H9 (cell line): ENCODE measurements at regions not wholly inside any gene's neighbourhood (a gene's known extent, or its start where the extent isn't known, plus 50 kb on each side); places are given as distances from the start of the nearest gene placed in this dataset.

Source experiments
- DNase-seq: peaks from one replicate; pipeline ENCODE4 v3.0.0-alpha.2; 2017
- H2AFZ ChIP-seq: one replicate; pipeline ENCODE4 v1.6.1; 2013; ENCODE audit warnings: mild to moderate bottlenecking, low read length, control low read depth, moderate library complexity
- H2AK5ac ChIP-seq: 2 replicates; pipeline ENCODE4 v1.6.1; 2013; ENCODE audit warnings: low read length, control low read depth, mixed read lengths; ENCODE audit not compliant: insufficient read length
- H2BK120ac ChIP-seq: one replicate; pipeline ENCODE4 v1.6.1; 2013; ENCODE audit warnings: low read depth, mild to moderate bottlenecking, low read length, control low read depth, inconsistent platforms; ENCODE audit not compliant: poor library complexity, severe bottlenecking
- H2BK12ac ChIP-seq: 2 replicates; pipeline ENCODE4 v1.6.1; 2013; ENCODE audit warnings: low read length, control low read depth, mixed read lengths, low read depth; ENCODE audit not compliant: insufficient read length
- H2BK15ac ChIP-seq: 2 replicates; pipeline ENCODE4 v1.6.1; 2013; ENCODE audit warnings: low read depth, low read length, control low read depth
- H2BK20ac ChIP-seq: one replicate; pipeline ENCODE4 v1.6.1; 2013; ENCODE audit warnings: low read depth, mild to moderate bottlenecking, low read length, control low read depth, inconsistent platforms; ENCODE audit not compliant: poor library complexity, severe bottlenecking
- H2BK5ac ChIP-seq: 2 replicates; pipeline ENCODE4 v1.6.1; 2013; ENCODE audit warnings: low read length, control low read depth, mixed read lengths; ENCODE audit not compliant: insufficient read length
- H3K14ac ChIP-seq: 2 replicates; pipeline ENCODE4 v1.6.1; 2013; ENCODE audit warnings: low read length, control low read depth; ENCODE audit not compliant: insufficient read depth
- H3K18ac ChIP-seq: 2 replicates; pipeline ENCODE4 v1.6.1; 2013; ENCODE audit warnings: low read depth, mild to moderate bottlenecking, mixed read lengths, low read length, control low read depth; ENCODE audit not compliant: insufficient read length
- H3K23ac ChIP-seq: 2 replicates; pipeline ENCODE4 v1.6.1; 2013; ENCODE audit warnings: low read length, control low read depth, mixed read lengths, low read depth; ENCODE audit not compliant: insufficient read length
- H3K23me2 ChIP-seq: 2 replicates; pipeline ENCODE4 v1.6.1; 2013; ENCODE audit warnings: low read depth, mild to moderate bottlenecking, mixed read lengths, low read length, control low read depth; ENCODE audit not compliant: insufficient read length, poor library complexity, severe bottlenecking
- H3K27ac ChIP-seq: 2 replicates; pipeline ENCODE4 v1.5.1; 2013; ENCODE audit warnings: low read length, control low read depth, mixed read lengths, low read depth; ENCODE audit not compliant: insufficient read length
- H3K27me3 ChIP-seq: 2 replicates; pipeline ENCODE4 v1.6.1; 2013; ENCODE audit warnings: low read length, control low read depth, inconsistent platforms; ENCODE audit not compliant: insufficient read depth
- H3K4ac ChIP-seq: 2 replicates; pipeline ENCODE4 v1.6.1; 2013; ENCODE audit warnings: low read depth, mild to moderate bottlenecking, control low read depth, inconsistent platforms, low read length, moderate library complexity
- H3K4me1 ChIP-seq: 2 replicates; pipeline ENCODE4 v1.6.1; 2013; ENCODE audit warnings: low read length, control low read depth, inconsistent platforms; ENCODE audit not compliant: insufficient read depth
- H3K4me2 ChIP-seq: 2 replicates; pipeline ENCODE4 v1.6.1; 2013; ENCODE audit warnings: low read length, control low read depth, mixed read lengths; ENCODE audit not compliant: insufficient read length, insufficient read depth
- H3K56ac ChIP-seq: 2 replicates; pipeline ENCODE4 v1.6.1; 2013; ENCODE audit warnings: low read depth, mild to moderate bottlenecking, mixed read lengths, low read length, control low read depth; ENCODE audit not compliant: insufficient read length
- H3K79me1 ChIP-seq: 2 replicates; pipeline ENCODE4 v1.6.1; 2013; ENCODE audit warnings: low read depth, mild to moderate bottlenecking, moderate library complexity, low read length, control low read depth, inconsistent platforms; ENCODE audit not compliant: insufficient read depth, poor library complexity, severe bottlenecking
- H3K79me2 ChIP-seq: 2 replicates; pipeline ENCODE4 v1.6.1; 2013; ENCODE audit warnings: low read length, control low read depth, inconsistent platforms; ENCODE audit not compliant: insufficient read depth
- H3K9ac ChIP-seq: 2 replicates; pipeline ENCODE4 v1.6.1; 2013; ENCODE audit warnings: low read length, control low read depth, mixed read lengths; ENCODE audit not compliant: insufficient read length; ENCODE audit errors: extremely low read depth
- H3K9me3 ChIP-seq: one replicate; pipeline ENCODE4 v1.6.1; 2013; ENCODE audit warnings: low read depth, low read length, inconsistent platforms; ENCODE audit not compliant: control insufficient read depth
- H3T11ph ChIP-seq: one replicate; pipeline ENCODE4 v1.6.1; 2013; ENCODE audit warnings: mild to moderate bottlenecking, low read length, control low read depth, inconsistent platforms
- H4K20me1 ChIP-seq: one replicate; pipeline ENCODE4 v1.6.1; 2013; ENCODE audit not compliant: control insufficient read depth, insufficient read length, insufficient read depth
- H4K5ac ChIP-seq: 2 replicates; pipeline ENCODE4 v1.6.1; 2013; ENCODE audit warnings: low read depth, mild to moderate bottlenecking, mixed read lengths, low read length, control low read depth; ENCODE audit not compliant: insufficient read length
- H4K8ac ChIP-seq: replicated peaks from 2 replicates; pipeline ENCODE4 v1.6.1; 2013; ENCODE audit warnings: low read length, control low read depth, mixed read lengths, low read depth; ENCODE audit not compliant: insufficient read length
- H4K91ac ChIP-seq: 2 replicates; pipeline ENCODE4 v1.6.1; 2013; ENCODE audit warnings: low read depth, mild to moderate bottlenecking, moderate library complexity, mixed read lengths, low read length, control low read depth; ENCODE audit not compliant: insufficient read length
- H3K27ac Mint-ChIP-seq, 3 experiments: 2 replicates in 2 of 3; 3 replicates in 1 of 3; pipeline ENCODE4 v1.8.0; 2020 to 2021; ENCODE audit warnings: mixed read lengths in 3 of 3, mild to moderate bottlenecking in 1 of 3, moderate library complexity in 1 of 3
- H3K27me3 Mint-ChIP-seq: 2 replicates; pipeline ENCODE4 v1.8.0; 2021; ENCODE audit warnings: low read depth, mild to moderate bottlenecking, moderate library complexity, mixed read lengths
- H3K36me3 Mint-ChIP-seq, 3 experiments: 2 replicates in 2 of 3; 3 replicates in 1 of 3; pipeline ENCODE4 v1.8.0; 2020 to 2021; ENCODE audit warnings: low read depth in 3 of 3, mixed read lengths in 3 of 3; ENCODE audit not compliant: insufficient read depth in 1 of 3
- H3K4me1 Mint-ChIP-seq, 2 experiments: 2 replicates each; pipeline ENCODE4 v1.8.0; 2020; ENCODE audit warnings: mixed read lengths in 2 of 2
- H3K4me3 Mint-ChIP-seq, 2 experiments: 2 replicates in 1 of 2; 3 replicates in 1 of 2; pipeline ENCODE4 v1.8.0; 2020 to 2021; ENCODE audit warnings: mild to moderate bottlenecking in 2 of 2, mixed read lengths in 2 of 2, moderate library complexity in 1 of 2
- H3K9me3 Mint-ChIP-seq, 2 experiments: 2 replicates in 1 of 2; 3 replicates in 1 of 2; pipeline ENCODE4 v1.8.0; 2020; ENCODE audit warnings: mild to moderate bottlenecking in 2 of 2, mixed read lengths in 2 of 2, moderate library complexity in 1 of 2
- WGBS: extraction: QIAGEN DNeasy Blood & Tissue Kit; methylation state at CpG from one replicate; pipeline ENCODE4 v1.1.7; 2013; ENCODE audit warnings: missing lambda C conversion rate, low lambda C conversion rate, mixed read lengths; ENCODE audit not compliant: insufficient read length; ENCODE audit errors: extremely low coverage; 5-methylcytosine and 5-hydroxymethylcytosine counted together
- TF ChIP-seq, protein P1 (sequence below): fragments of 200-600 bp; sonication (generic); conservative IDR thresholded peaks from 3 replicates; pipeline ENCODE4 v1.8.0; 2021; ENCODE audit warnings: antibody characterized with exemption, mild to moderate bottlenecking

DNA sequence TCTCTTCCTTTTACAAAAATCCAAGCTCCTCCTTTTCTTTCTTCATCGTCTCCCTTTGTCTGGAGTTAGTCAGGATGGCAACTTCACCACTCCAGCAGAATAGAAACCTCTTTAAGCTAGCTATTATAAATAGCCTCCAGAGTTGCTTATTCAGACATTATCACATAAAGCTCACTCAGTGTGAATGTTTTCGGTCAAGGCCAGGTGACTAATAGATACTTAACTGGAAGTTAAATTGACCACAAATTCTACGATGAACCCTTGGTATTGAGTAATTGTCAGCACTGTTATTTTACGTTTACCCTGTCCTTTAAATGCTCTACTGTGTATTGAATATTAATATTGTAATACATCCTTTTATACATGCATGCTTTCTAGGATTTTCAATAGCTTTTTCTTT is 340.4 kb downstream of the OTUD1 start:
- H3K9me3 Mint-ChIP-seq, result no peaks in the 10 kb centered on the region
- H3K27ac Mint-ChIP-seq, result no peak overlapping the region
- Histone ChIP-seq H3K56ac (no peak overlapping the region), H3K79me2 (no peaks in the 10 kb centered on the region), H3K14ac (no peak overlapping the region), H4K5ac (no peak overlapping the region), H2AFZ (no peak overlapping the region), H3K27me3 (no peaks in the 10 kb centered on the region), H2BK120ac (no peak overlapping the region), H3K23ac (no peak overlapping the region), H3K27ac (no peak overlapping the region), H3K23me2 (no peaks in the 10 kb centered on the region), H4K8ac (no peak overlapping the region), H2BK5ac (no peak overlapping the region), H3K18ac (no peak overlapping the region), H3K4ac (no peak overlapping the region), H3K9ac (no peak overlapping the region), H4K20me1 (no peaks in the 10 kb centered on the region), H3K9me3 (no peaks in the 10 kb centered on the region), H3K4me1 (no peaks in the 10 kb centered on the region), H2BK20ac (no peak overlapping the region), H4K91ac (no peak overlapping the region), H2AK5ac (no peak overlapping the region), H3T11ph (no peak overlapping the region), H3K4me2 (no peak overlapping the region), H2BK12ac (no peak overlapping the region), H2BK15ac (no peak overlapping the region), H3K79me1 (no peaks in the 10 kb centered on the region)
- H3K36me3 Mint-ChIP-seq, result no peaks in the 10 kb centered on the region
- no peaks in the 10 kb centered on the region for H3K4me1 Mint-ChIP-seq
- no CpG with 5 or more reads among the region's 4 CpGs for WGBS
- TF ChIP-seq, protein P1, sequence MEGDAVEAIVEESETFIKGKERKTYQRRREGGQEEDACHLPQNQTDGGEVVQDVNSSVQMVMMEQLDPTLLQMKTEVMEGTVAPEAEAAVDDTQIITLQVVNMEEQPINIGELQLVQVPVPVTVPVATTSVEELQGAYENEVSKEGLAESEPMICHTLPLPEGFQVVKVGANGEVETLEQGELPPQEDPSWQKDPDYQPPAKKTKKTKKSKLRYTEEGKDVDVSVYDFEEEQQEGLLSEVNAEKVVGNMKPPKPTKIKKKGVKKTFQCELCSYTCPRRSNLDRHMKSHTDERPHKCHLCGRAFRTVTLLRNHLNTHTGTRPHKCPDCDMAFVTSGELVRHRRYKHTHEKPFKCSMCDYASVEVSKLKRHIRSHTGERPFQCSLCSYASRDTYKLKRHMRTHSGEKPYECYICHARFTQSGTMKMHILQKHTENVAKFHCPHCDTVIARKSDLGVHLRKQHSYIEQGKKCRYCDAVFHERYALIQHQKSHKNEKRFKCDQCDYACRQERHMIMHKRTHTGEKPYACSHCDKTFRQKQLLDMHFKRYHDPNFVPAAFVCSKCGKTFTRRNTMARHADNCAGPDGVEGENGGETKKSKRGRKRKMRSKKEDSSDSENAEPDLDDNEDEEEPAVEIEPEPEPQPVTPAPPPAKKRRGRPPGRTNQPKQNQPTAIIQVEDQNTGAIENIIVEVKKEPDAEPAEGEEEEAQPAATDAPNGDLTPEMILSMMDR, result no peak
- DNase-seq, result no peak
- H3K27me3 Mint-ChIP-seq, result no peaks in the 10 kb centered on the region
- no peak overlapping the region for H3K4me3 Mint-ChIP-seq
